CD4-positive, alpha-beta T cell treated with Interleukin-17A for 1 hour (primary cell): ENCODE measurements at regions not wholly inside any gene's neighbourhood (a gene's known extent, or its start where the extent isn't known, plus 50 kb on each side); places are given as distances from the start of the nearest gene placed in this dataset.
"Not testable (repeated sequence)": the region's sequence is repeated elsewhere in the genome, so short reads cannot be mapped to it uniquely, and the experiment has no call there.

Experiments
- DNase-seq: peaks from one replicate; pipeline ENCODE4 v3.0.0-alpha.2; 2020

- DNase-seq: no peak
Observed at GRCh38 chr22:48404801-48405447, 1422.7 kb downstream of the BRD1 start.

- no peak for DNase-seq
Observed at GRCh38 chr22:48403521-48404403, 1423.9 kb downstream of the BRD1 start.

GRCh38 chr22:48402591-48403031 lies 1425.1 kb downstream of the BRD1 start:
- no peak for DNase-seq

GRCh38 chr22:48401523-48401922 lies 1426.2 kb downstream of the BRD1 start:
- not testable (repeated sequence) for DNase-seq

GRCh38 chr22:48398181-48398905 lies 1429.3 kb downstream of the BRD1 start:
- DNase-seq: no peak

GRCh38 chr22:48397531-48398180 lies 1430.0 kb downstream of the BRD1 start:
- DNase-seq: no peak

GRCh38 chr22:48396785-48397530 lies 1430.7 kb downstream of the BRD1 start:
- no peak for DNase-seq

GRCh38 chr22:48396091-48396784 lies 1431.4 kb downstream of the BRD1 start:
- DNase-seq: no peak

- DNase-seq: no peak
Observed at GRCh38 chr22:48395201-48395600, 1432.5 kb downstream of the BRD1 start.

GRCh38 chr22:48394787-48395186 lies 1432.9 kb downstream of the BRD1 start:
- no peak for DNase-seq

- no peak for DNase-seq
Observed at GRCh38 chr22:48393885-48394284, 1433.8 kb downstream of the BRD1 start.

- DNase-seq: no peak
Observed at GRCh38 chr22:48393041-48393370, 1434.7 kb downstream of the BRD1 start.

- no peak for DNase-seq
Observed at GRCh38 chr22:48391820-48392219, 1435.9 kb downstream of the BRD1 start.

GRCh38 chr22:48391171-48391711 lies 1436.4 kb downstream of the BRD1 start:
- DNase-seq: no peak

GRCh38 chr22:48389916-48390315 lies 1437.8 kb downstream of the BRD1 start:
- DNase-seq: no peak

- no peak for DNase-seq
Observed at GRCh38 chr22:48382197-48382596, 1445.5 kb downstream of the BRD1 start.

GRCh38 chr22:48380016-48380665 lies 1447.5 kb downstream of the BRD1 start:
- no peak for DNase-seq

- no peak for DNase-seq
Observed at GRCh38 chr22:48379371-48379770, 1448.3 kb downstream of the BRD1 start.

- DNase-seq: no peak
Observed at GRCh38 chr22:48378673-48379072, 1449.0 kb downstream of the BRD1 start.

GRCh38 chr22:48376936-48377712 lies 1450.5 kb downstream of the BRD1 start:
- DNase-seq: no peak
